Smooth muscle cell of the brain vasculature (primary cell): ENCODE measurements at regions not wholly inside any gene's neighbourhood (a gene's known extent, or its start where the extent isn't known, plus 50 kb on each side); places are given as distances from the start of the nearest gene placed in this dataset.
A peak's percentile ranks its signal among the peaks of the same experiment; 100 is the strongest.

Experiments used
- DNase-seq: peaks from one replicate; pipeline ENCODE4 v3.0.0-alpha.2; 2012; ENCODE audit warnings: low read depth, low spot score

GRCh38 chr1:56156971-56157876 is 422.1 kb downstream of the PLPP3 start:
- DNase-seq = no peak

GRCh38 chr1:56153276-56153675 is 426.1 kb downstream of the PLPP3 start:
- DNase-seq = no peak

DNA sequence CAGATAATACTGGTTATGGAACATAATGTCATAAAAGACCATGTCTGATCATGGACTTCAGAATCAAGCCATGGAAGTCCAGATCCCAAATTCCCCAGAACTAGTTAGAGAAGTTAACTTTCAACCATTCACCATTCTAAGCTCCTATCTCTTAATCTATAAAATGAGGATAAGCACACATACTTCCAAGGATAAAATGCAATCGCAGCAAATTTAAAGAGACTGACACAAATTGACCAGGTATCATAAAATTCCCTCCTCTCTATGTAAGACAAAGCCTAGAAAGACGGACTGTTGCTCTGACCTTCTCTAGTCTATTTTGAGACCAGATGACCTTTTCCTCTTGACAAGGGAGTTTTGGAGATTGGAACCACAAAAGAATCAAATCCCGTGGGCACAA is 426.7 kb downstream of the PLPP3 start:
- DNase-seq = no peak

DNA sequence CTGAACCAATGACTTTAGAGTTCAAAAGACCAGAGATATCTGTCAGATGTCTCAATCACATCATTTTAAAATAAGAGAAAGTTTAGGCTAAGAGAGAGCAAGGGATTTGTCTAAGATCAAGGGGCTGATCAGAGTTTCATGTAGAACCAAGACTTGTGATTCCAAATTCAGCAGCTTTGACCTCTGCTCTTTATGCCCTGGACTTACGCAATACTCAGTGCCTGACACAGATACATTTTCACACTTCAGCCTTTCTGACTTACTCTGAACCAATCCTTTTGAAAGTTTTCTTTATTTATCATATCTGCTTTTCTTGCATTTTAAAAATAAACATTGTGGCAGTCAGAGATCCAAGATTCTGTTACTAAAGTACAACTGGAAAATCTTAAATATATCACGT is 428.0 kb downstream of the PLPP3 start:
- DNase-seq = no peak

DNA sequence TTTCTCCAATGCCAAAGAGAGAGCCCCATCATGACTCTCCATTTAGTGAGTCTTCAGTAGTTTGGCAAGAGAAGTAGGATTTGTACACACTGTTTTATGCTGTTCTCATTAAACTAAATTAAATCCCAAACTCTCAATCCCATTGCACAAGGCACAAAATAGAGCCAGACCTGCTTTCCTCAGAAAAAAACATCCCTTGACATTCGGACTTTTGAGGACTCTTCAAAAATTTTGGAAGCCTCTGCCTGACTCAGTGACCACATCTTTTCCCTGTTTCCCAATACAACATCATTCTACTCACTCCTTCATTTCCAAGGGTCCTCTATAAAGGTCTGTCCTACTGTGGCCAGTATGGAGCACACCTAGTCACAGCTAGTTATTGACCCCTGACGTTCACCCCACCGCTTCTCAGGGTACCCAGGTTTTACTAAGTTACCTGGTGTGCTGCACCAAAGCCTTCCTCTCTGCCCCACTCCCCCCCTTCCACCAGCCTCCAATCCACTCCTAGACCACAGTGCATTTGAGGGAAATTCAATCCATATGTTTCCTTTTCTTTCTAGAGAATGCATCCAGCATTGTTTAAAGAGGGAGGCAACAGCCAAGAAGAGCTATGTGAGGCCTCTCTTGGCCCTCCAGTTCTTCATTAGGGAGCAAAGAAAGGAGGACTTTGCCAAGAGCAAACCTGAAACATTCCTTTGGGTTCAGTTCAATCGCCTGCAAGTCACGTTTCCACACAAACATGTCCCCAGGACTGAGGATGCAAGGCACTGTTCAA is 428.7 kb downstream of the PLPP3 start:
- no peak for DNase-seq

GRCh38 chr1:56149761-56150160 is 429.6 kb downstream of the PLPP3 start:
- DNase-seq = no peak

GRCh38 chr1:56148326-56149193 is 430.8 kb downstream of the PLPP3 start:
- no peak for DNase-seq

- DNase-seq = no peak
Measured at GRCh38 chr1:56147459-56147858, 431.9 kb downstream of the PLPP3 start.

- no peak for DNase-seq
Measured at GRCh38 chr1:56147034-56147433, 432.3 kb downstream of the PLPP3 start.

GRCh38 chr1:56146449-56146848 is 432.9 kb downstream of the PLPP3 start:
- peak; percentile 45 for DNase-seq

GRCh38 chr1:56145581-56145980 is 433.8 kb downstream of the PLPP3 start:
- DNase-seq = no peak

DNA sequence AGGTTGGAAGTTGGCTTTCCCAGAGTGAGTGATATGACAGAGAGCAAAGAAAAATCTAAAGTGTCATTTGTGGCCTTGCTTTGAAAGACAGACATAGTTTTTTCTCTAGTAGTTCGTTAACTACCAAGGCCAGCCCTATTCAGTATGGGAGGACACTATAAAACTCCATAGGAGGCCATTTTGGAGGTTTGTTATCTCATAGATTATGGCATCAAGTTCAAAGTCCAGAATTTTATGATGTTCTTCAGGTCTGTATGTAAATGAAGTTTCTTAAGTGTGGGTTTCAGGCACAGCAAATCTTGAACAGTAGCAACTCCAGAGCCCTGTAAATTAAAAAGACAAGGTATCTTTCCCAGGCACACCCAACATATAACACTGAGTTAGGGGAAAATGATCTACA is 437.1 kb downstream of the PLPP3 start:
- no peak for DNase-seq

- DNase-seq = no peak
Measured at GRCh38 chr1:56139836-56140235, 439.5 kb downstream of the PLPP3 start.

DNA sequence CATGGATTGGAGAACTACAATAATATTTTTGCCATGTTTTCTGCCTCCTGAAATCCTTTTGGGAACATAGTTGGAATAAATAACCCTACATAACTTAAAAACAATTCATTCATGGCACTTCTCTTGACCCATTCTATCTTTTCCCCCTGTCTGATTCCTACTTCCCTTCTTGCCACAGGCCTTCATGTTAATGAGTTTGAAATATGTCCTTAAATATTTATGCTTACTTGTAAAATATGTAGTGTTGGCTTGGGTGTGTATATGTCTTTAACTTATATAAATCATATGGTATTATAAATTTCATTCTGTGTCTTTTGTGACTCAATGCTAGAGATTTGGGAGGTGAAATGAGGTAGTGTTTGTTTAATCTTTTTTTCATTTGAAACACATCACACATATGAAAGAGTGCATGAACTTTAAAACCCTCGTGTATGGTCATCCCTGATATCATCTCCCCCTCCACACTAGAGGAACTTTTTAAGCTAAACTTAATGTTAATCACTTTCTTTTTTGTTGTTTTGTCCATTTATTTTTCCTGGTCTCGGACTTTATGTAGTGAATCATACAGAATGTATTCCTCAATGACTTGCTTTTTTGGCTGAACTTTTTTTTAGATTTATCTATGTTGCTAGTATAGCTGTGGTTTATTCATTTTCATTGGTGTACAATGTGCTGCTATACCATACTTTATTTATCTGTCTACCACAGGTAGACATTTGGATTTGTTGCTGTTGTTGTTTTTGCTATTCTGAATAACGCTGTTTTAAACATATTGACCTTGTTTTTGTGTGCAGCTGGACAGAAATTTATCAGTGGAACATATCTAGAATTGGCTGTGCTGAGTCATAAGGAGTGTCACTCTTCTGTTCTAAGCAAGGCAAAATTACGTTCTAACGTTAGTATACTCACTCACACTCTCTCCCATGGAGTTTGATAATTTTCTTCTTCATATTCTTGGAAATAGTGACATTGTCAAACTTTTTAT is 441.6 kb downstream of the PLPP3 start:
- DNase-seq = no peak

- no peak for DNase-seq
Measured at GRCh38 chr1:56137090-56137489, 442.3 kb downstream of the PLPP3 start.

- no peak for DNase-seq
Measured at GRCh38 chr1:56135864-56136147, 443.6 kb downstream of the PLPP3 start.

DNA sequence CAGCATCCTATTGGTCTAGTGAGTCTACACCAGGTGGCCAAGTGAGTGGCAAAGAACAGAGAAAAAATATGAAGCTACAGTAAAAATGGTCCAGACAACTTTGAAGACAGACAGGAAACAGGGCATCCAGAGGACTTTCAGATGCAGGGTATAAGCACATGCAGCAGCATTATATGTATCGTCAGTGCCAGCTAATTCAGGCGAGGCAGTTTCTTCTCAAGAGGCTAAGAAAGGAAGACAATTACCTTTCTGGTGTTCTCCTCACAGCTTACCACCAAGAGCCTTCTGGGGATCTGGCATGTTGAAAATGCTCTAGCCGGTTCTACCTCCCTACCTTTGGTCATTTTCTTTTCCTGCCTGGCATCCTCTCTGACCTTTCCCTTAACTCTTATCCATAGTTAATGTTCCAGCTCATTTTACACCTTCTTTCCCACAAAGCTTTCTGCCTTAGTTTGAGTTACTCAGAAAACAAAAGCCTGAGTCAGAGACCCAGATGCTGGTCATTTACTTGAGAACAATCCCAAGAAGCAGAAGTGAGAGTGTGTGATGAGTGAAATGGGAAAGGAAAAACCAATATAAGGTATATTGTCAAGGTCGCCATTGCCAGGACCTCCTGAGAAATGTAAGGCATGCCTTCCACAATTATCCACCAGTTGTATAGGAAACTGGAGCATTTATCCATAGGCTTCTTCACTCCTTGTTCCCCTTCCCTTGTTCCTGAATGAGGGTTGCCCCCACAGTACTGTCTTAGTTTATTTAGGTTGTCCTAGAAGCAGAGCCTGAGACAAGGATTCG is 444.1 kb downstream of the PLPP3 start:
- no peak for DNase-seq

DNA sequence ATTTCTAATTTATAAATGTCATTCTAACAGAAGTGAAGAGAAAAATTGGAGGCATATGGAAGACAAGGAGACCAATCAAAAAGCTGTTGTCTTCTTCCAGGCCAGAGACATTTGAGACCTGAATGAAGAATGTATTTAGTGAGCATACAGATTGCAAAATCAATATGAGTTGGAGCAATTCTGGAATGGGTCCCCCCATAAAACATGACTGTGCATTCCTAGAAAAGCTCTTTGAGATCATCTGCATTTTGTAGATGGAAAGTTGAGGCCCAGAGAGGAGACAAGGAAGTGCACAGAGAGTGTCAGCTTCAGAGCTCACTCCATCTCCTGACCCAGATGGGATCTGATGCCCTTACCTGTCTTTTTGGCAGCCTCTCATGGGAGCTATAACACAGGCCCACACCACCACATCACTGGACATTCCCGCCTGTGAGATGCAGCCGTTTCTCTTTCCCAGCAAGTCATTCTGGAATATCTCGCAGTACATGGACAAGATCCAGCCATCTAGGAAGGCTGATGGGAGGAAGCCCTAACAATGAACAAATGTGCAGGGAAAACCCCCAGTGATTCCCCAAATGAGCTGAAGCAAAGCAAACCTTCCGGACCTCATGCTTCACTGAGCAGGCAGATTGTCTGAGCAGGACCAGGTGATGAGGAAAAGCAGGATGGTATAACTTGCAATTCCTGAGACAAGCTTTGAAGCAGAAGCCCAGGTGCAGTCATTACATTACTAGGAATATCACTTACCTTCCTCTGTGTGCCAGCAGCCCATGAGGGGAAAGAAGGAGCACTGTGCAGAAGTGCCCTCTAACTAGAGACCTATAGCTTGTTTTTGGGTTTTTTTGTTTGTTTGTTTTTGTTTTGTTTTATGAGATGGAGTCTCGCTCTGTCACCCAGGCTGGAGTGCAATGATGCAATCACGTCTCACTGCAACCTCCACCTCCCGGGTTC is 445.6 kb downstream of the PLPP3 start:
- no peak for DNase-seq

GRCh38 chr1:56132520-56132919 is 446.8 kb downstream of the PLPP3 start:
- DNase-seq = no peak
